ENCODE measurements at regions not wholly inside any gene's neighbourhood (a gene's known extent, or its start where the extent isn't known, plus 50 kb on each side); places are given as distances from the start of the nearest gene placed in this dataset.

DNA sequence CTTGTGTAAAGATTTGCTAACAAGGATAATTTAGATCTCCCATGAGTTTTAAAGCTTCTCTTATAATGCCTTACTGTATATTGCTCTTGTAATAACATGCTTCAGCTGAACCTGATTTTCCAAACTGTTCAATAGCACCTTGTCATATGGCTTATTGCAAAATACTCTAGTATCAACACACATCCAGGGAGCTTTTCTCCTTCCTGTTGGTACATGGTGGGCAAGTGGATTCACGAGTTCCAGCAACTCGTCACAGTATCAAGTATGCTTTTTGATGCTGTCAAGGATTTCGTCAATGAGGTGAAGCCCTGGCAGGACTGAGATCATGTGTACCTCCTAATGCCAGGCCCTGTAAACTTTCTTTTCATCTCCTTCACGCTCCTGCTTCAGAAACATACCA is 59.5 kb upstream of the ITPRID2 start:
- TF ChIP-seq, protein P1, sequence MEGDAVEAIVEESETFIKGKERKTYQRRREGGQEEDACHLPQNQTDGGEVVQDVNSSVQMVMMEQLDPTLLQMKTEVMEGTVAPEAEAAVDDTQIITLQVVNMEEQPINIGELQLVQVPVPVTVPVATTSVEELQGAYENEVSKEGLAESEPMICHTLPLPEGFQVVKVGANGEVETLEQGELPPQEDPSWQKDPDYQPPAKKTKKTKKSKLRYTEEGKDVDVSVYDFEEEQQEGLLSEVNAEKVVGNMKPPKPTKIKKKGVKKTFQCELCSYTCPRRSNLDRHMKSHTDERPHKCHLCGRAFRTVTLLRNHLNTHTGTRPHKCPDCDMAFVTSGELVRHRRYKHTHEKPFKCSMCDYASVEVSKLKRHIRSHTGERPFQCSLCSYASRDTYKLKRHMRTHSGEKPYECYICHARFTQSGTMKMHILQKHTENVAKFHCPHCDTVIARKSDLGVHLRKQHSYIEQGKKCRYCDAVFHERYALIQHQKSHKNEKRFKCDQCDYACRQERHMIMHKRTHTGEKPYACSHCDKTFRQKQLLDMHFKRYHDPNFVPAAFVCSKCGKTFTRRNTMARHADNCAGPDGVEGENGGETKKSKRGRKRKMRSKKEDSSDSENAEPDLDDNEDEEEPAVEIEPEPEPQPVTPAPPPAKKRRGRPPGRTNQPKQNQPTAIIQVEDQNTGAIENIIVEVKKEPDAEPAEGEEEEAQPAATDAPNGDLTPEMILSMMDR (IDR thresholded peaks at IDR 0.05): no peak
- TF ChIP-seq POLR2A (IDR thresholded peaks at IDR 0.05): no peak

Data from esophagus squamous epithelium (tissue), 4 donors.